Osteocyte (in vitro differentiated cells): ENCODE measurements at regions not wholly inside any gene's neighbourhood (a gene's known extent, or its start where the extent isn't known, plus 50 kb on each side); places are given as distances from the start of the nearest gene placed in this dataset.

Experiments
- DNase-seq: peaks from one replicate; pipeline ENCODE4 v3.0.0; 2021; ENCODE audit warnings: mixed read lengths; ENCODE audit not compliant: unreplicated experiment; ENCODE audit errors: extremely low spot score
- H3K27ac Mint-ChIP-seq: one replicate; pipeline ENCODE4 v1.8.0; 2021; ENCODE audit warnings: mild to moderate bottlenecking, mixed read lengths; ENCODE audit not compliant: unreplicated experiment
- H3K27me3 Mint-ChIP-seq: one replicate; pipeline ENCODE4 v1.8.0; 2021; ENCODE audit warnings: mixed read lengths; ENCODE audit not compliant: unreplicated experiment
- H3K36me3 Mint-ChIP-seq: one replicate; pipeline ENCODE4 v1.8.0; 2021; ENCODE audit warnings: mixed read lengths; ENCODE audit not compliant: unreplicated experiment
- H3K4me1 Mint-ChIP-seq: one replicate; pipeline ENCODE4 v1.8.0; 2021; ENCODE audit warnings: mixed read lengths; ENCODE audit not compliant: unreplicated experiment
- H3K4me3 Mint-ChIP-seq: one replicate; pipeline ENCODE4 v1.8.0; 2021; ENCODE audit warnings: mild to moderate bottlenecking, moderate library complexity, mixed read lengths; ENCODE audit not compliant: unreplicated experiment
- H3K9me3 Mint-ChIP-seq: one replicate; pipeline ENCODE4 v1.8.0; 2021; ENCODE audit warnings: mixed read lengths; ENCODE audit not compliant: unreplicated experiment
- TF ChIP-seq, protein P1 (sequence below): fragments of 200-600 bp; sonication (generic); IDR thresholded peaks from 2 replicates; pipeline ENCODE4 v1.5.0; 2021; ENCODE audit warnings: antibody characterized with exemption, mild to moderate bottlenecking, moderate library complexity

- Mint-ChIP-seq H3K4me3 (no peak overlapping the region), H3K27me3 (no peaks in the 10 kb centered on the region), H3K27ac (no peak overlapping the region), H3K4me1 (no peaks in the 10 kb centered on the region), H3K9me3 (peaks cover 38% of the 10 kb centered on the region), H3K36me3 (no peaks in the 10 kb centered on the region)
- DNase-seq, result no peak
- TF ChIP-seq, protein P1, sequence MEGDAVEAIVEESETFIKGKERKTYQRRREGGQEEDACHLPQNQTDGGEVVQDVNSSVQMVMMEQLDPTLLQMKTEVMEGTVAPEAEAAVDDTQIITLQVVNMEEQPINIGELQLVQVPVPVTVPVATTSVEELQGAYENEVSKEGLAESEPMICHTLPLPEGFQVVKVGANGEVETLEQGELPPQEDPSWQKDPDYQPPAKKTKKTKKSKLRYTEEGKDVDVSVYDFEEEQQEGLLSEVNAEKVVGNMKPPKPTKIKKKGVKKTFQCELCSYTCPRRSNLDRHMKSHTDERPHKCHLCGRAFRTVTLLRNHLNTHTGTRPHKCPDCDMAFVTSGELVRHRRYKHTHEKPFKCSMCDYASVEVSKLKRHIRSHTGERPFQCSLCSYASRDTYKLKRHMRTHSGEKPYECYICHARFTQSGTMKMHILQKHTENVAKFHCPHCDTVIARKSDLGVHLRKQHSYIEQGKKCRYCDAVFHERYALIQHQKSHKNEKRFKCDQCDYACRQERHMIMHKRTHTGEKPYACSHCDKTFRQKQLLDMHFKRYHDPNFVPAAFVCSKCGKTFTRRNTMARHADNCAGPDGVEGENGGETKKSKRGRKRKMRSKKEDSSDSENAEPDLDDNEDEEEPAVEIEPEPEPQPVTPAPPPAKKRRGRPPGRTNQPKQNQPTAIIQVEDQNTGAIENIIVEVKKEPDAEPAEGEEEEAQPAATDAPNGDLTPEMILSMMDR, result no peak
These were observed 409.5 kb downstream of the GLRX3 start for GRCh38 chr10:130545697-130546096.

DNA sequence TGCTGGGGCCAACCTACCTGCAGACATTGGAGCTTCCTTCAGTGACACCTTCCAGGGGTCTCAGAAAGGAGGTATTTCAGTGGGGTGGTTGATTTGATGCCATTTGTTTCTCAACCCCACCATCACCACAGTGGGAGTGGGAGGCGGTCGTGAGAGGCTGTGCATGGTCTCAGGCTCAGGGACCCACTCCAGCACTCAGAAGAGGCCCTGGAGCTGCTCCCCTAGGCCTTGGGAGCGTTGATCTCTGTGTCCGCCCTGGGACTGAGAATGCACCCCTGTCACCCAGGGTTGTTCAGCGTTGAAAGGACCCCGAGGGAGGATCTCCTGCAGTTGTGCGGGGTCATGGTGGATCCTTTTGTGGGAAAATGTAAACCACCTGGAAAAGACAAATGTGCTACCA is 410.6 kb downstream of the GLRX3 start:
- H3K36me3 Mint-ChIP-seq, result no peaks in the 10 kb centered on the region
- H3K4me3 Mint-ChIP-seq, result no peak overlapping the region
- no peak for DNase-seq
- no peaks in the 10 kb centered on the region for H3K4me1 Mint-ChIP-seq
- TF ChIP-seq, protein P1, result no peak
- no peak overlapping the region for H3K27ac Mint-ChIP-seq
- H3K27me3 Mint-ChIP-seq, result no peaks in the 10 kb centered on the region
- H3K9me3 Mint-ChIP-seq, result peaks cover 46% of the 10 kb centered on the region

GRCh38 chr10:130547368-130547767 is 411.2 kb downstream of the GLRX3 start:
- Mint-ChIP-seq H3K27me3 (no peaks in the 10 kb centered on the region), H3K9me3 (peaks cover 49% of the 10 kb centered on the region), H3K4me3 (no peak overlapping the region), H3K4me1 (no peaks in the 10 kb centered on the region), H3K27ac (no peak overlapping the region), H3K36me3 (no peaks in the 10 kb centered on the region)
- TF ChIP-seq, protein P1, result no peak
- no peak for DNase-seq

- H3K27ac Mint-ChIP-seq, result no peak overlapping the region
- DNase-seq, result no peak
These were observed 414.9 kb downstream of the GLRX3 start for GRCh38 chr10:130550952-130551674.

DNA sequence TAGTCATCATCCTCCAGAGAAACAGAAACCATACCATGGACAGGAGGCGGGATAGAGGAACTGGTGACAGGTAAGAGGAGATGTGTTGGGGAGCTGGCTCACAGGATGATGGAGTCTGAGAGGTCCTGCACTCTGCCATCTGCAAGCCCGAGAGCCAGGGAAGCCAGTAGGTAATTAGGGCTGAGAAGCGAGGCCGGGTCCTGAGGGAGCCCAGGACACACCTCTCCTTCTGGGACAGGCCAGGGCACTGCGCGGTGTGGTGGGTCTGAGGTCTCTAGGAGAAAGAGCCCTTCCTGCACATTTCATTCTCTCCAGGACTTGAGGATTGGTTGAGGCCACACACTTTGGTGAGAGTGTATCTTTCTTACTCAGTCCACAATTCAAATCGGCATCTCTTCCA is 415.5 kb downstream of the GLRX3 start:
- no peak for DNase-seq
- peaks cover 60% of the 10 kb centered on the region for H3K9me3 Mint-ChIP-seq
- H3K36me3 Mint-ChIP-seq, result no peaks in the 10 kb centered on the region
- H3K27me3 Mint-ChIP-seq, result no peaks in the 10 kb centered on the region
- H3K4me1 Mint-ChIP-seq, result no peaks in the 10 kb centered on the region
- H3K4me3 Mint-ChIP-seq, result no peak overlapping the region
- TF ChIP-seq, protein P1, result no peak
- H3K27ac Mint-ChIP-seq, result no peak overlapping the region

More at GRCh38 chr10:130550952-130551674, 414.9 kb downstream of the GLRX3 start:
- TF ChIP-seq, protein P1, result no peak
- Mint-ChIP-seq H3K4me1 (no peaks in the 10 kb centered on the region), H3K27me3 (no peaks in the 10 kb centered on the region), H3K9me3 (peaks cover 63% of the 10 kb centered on the region), H3K4me3 (no peak overlapping the region), H3K36me3 (no peaks in the 10 kb centered on the region)
